ENCODE measurements at regions not wholly inside any gene's neighbourhood (a gene's known extent, or its start where the extent isn't known, plus 50 kb on each side); places are given as distances from the start of the nearest gene placed in this dataset.

DNA sequence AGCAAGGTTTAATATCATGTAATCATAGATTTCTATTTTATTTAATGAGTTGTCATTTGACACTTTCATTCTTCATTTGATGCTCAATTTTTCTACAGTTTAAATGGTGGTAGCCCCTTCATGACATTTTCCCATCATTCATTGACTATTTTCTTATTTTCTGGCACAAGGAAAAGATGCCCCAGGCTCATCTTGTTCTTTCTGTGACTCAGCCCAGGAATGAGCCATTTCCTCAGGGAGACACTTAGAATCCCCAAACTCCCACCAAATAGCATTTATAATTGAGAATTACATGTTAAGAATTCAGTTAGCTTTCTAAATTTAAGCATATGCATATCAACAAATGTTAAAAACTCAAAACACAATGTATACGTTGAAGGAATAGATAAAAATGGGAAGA is 222.3 kb downstream of the KIF20B start:
- H3K36me3 ChIP-seq = no peaks in the 10 kb centered on the region
- intact Hi-C loops (cut with DNase I) = no loop called here
- TF ChIP-seq POLR2A (IDR thresholded peaks at IDR 0.05) (no peak), POLR2AphosphoS5 (IDR thresholded peaks at IDR 0.05; ENCODE audit: insufficient read depth in 1 of 2, low read depth in 1 of 2) (no peak)
- TF ChIP-seq, protein P1, sequence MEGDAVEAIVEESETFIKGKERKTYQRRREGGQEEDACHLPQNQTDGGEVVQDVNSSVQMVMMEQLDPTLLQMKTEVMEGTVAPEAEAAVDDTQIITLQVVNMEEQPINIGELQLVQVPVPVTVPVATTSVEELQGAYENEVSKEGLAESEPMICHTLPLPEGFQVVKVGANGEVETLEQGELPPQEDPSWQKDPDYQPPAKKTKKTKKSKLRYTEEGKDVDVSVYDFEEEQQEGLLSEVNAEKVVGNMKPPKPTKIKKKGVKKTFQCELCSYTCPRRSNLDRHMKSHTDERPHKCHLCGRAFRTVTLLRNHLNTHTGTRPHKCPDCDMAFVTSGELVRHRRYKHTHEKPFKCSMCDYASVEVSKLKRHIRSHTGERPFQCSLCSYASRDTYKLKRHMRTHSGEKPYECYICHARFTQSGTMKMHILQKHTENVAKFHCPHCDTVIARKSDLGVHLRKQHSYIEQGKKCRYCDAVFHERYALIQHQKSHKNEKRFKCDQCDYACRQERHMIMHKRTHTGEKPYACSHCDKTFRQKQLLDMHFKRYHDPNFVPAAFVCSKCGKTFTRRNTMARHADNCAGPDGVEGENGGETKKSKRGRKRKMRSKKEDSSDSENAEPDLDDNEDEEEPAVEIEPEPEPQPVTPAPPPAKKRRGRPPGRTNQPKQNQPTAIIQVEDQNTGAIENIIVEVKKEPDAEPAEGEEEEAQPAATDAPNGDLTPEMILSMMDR (IDR thresholded peaks at IDR 0.05) = no peak

DNA sequence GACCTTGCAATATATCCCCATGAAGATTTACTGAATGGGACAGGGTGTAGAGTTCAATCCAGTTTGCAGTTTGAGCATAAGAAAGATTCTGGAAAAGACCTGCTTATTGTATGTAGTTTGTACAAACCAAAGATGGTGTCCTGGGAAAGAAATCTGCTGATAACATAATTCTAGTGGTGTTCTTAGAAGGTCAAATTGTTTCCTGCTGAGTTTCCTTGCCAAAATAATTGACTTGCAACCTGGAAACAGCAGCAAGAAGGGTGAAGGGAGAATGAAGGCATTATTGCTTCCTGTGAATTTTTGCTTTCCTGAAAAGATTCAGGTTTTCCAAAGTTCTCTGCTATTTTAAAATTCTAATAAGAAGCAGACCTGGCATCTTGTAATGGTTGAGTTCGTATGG is 222.9 kb downstream of the KIF20B start:
- Histone ChIP-seq H3K27ac (no peak overlapping the region), H3K27me3 (no peaks in the 10 kb centered on the region), H3K4me1 (no peaks in the 10 kb centered on the region), H3K36me3 (no peaks in the 10 kb centered on the region), H3K4me3 (no peak overlapping the region), H3K9me3 (no peaks in the 10 kb centered on the region)
- no peak for DNase-seq (ENCODE audit: extremely low spot score in 2 of 2)
- intact Hi-C loops (cut with DNase I) = no loop called here
- TF ChIP-seq POLR2A (IDR thresholded peaks at IDR 0.05) (no peak), POLR2AphosphoS5 (IDR thresholded peaks at IDR 0.05; ENCODE audit: insufficient read depth in 1 of 2, low read depth in 1 of 2) (no peak)
- TF ChIP-seq, protein P1 (IDR thresholded peaks at IDR 0.05) = no peak

More for the DNA sequence above, 222.3 kb downstream of the KIF20B start:
- Histone ChIP-seq H3K27me3 (no peaks in the 10 kb centered on the region), H3K4me1 (no peaks in the 10 kb centered on the region), H3K4me3 (no peak overlapping the region), H3K9me3 (no peaks in the 10 kb centered on the region), H3K27ac (no peak overlapping the region)
- DNase-seq (ENCODE audit: extremely low spot score in 2 of 2) = no peak

DNA sequence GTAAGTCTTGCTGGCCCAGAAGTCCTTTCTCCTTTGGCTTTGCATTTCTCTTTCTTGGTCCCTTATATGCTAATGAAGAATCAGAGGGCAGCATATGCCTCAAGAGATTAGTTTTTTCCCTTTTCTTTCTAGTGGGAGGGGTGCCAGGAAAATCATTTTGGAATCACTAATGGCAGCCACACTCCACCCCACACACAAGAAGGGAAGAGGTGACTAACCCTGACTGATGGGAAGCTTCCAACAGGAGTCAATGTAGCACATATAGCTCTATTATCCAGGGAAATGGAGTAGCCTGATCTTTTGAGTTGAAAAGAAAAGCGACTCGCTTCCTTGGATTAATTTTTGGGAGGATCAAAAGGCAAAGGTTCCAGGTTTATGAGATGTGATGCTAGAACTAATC is 225.3 kb downstream of the KIF20B start:
- no peaks in the 10 kb centered on the region for H3K36me3 ChIP-seq
- no peak overlapping the region for H3K4me3 ChIP-seq
- H3K4me1 ChIP-seq = no peaks in the 10 kb centered on the region
- no peak for DNase-seq (ENCODE audit: extremely low spot score in 2 of 2)
- intact Hi-C loops (cut with DNase I) = no loop called here
- no peaks in the 10 kb centered on the region for H3K27me3 ChIP-seq
- no peak overlapping the region for H3K27ac ChIP-seq
- TF ChIP-seq POLR2AphosphoS5 (IDR thresholded peaks at IDR 0.05; ENCODE audit: insufficient read depth in 1 of 2, low read depth in 1 of 2) (no peak), POLR2A (IDR thresholded peaks at IDR 0.05) (no peak)
- TF ChIP-seq, protein P1 (IDR thresholded peaks at IDR 0.05) = no peak
- H3K9me3 ChIP-seq = no peaks in the 10 kb centered on the region

DNA sequence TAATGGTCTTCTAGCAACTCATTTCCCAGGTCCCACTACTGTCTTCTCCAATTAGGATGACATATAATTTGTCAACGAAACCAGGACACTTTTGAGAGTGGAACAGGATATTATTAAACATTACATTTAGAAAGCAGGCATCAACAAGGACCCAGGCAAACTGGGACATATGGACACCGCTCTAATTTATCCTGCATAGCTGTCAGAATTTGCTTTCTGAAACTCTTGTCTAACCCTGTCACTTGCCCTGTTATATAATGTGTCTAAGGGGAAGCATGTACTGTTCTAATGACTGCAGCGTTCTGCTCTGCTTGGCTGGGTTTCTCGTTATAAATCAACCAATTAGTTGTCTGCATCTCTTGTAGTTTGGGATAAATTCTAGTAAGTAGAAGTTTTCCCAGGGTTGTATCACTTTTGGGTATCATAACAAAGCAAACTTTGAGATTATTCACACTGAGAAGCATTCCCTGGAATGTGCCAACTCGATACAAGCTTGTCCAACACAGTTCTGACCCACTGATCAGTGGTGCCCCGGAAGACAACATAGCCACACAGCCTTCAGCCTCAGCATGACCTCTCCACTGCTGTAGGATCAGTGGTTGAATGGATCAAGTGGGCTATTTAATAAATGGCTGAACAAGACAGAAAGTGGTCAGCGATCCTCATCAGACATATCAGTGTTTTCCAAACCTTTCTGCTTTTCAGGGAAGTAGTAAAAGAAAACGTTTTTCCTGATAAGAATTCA is 228.1 kb downstream of the KIF20B start:
- intact Hi-C loops (cut with DNase I) = no loop called here
- no peak for DNase-seq (ENCODE audit: extremely low spot score in 2 of 2)
- Histone ChIP-seq H3K9me3 (no peaks in the 10 kb centered on the region), H3K4me3 (no peak overlapping the region), H3K27me3 (no peaks in the 10 kb centered on the region), H3K4me1 (no peaks in the 10 kb centered on the region), H3K27ac (no peak overlapping the region), H3K36me3 (no peaks in the 10 kb centered on the region)
- TF ChIP-seq, protein P1 (IDR thresholded peaks at IDR 0.05) = no peak
- TF ChIP-seq POLR2A (IDR thresholded peaks at IDR 0.05) (no peak), POLR2AphosphoS5 (IDR thresholded peaks at IDR 0.05; ENCODE audit: insufficient read depth in 1 of 2, low read depth in 1 of 2) (no peak)

DNA sequence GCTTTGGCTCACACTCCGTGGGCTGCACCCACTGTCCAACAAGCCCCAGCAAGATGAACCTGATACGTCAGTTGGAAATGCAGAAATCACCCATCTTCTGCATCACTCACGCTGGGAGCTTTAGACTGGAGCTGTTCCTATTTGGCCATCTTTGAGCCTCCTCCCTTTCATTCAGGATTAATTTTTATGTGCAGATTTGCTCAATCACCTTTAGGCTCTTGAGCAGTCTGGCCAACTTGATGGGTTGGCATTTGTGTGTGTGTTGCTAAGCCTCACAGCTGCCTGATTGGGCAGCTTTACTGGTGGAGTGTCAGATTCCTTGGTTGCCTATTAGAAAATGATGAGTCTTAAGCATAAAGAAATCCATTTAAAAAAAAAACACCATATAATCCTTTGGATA is 236.1 kb downstream of the KIF20B start:
- Histone ChIP-seq H3K9me3 (no peaks in the 10 kb centered on the region), H3K4me3 (no peak overlapping the region), H3K27me3 (no peaks in the 10 kb centered on the region), H3K4me1 (no peaks in the 10 kb centered on the region), H3K27ac (no peak overlapping the region), H3K36me3 (no peaks in the 10 kb centered on the region)
- intact Hi-C loops (cut with DNase I) = no loop called here
- TF ChIP-seq, protein P1 (IDR thresholded peaks at IDR 0.05) = no peak
- TF ChIP-seq POLR2A (IDR thresholded peaks at IDR 0.05) = no peak
- no peak for DNase-seq (ENCODE audit: extremely low spot score in 2 of 2)

Measured in vagina (tissue), 2 donors.